ENCODE measurements at regions not wholly inside any gene's neighbourhood (a gene's known extent, or its start where the extent isn't known, plus 50 kb on each side); places are given as distances from the start of the nearest gene placed in this dataset.

GRCh38 chr11:59292611-59293010 lies 66.1 kb upstream of the OR5AN1 start:
- TF ChIP-seq POLR2A (IDR thresholded peaks at IDR 0.05) = no peak
- TF ChIP-seq, protein P1, sequence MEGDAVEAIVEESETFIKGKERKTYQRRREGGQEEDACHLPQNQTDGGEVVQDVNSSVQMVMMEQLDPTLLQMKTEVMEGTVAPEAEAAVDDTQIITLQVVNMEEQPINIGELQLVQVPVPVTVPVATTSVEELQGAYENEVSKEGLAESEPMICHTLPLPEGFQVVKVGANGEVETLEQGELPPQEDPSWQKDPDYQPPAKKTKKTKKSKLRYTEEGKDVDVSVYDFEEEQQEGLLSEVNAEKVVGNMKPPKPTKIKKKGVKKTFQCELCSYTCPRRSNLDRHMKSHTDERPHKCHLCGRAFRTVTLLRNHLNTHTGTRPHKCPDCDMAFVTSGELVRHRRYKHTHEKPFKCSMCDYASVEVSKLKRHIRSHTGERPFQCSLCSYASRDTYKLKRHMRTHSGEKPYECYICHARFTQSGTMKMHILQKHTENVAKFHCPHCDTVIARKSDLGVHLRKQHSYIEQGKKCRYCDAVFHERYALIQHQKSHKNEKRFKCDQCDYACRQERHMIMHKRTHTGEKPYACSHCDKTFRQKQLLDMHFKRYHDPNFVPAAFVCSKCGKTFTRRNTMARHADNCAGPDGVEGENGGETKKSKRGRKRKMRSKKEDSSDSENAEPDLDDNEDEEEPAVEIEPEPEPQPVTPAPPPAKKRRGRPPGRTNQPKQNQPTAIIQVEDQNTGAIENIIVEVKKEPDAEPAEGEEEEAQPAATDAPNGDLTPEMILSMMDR (IDR thresholded peaks at IDR 0.05) = no peak

Measured in Peyer's patch (tissue), 4 donors.